IMR-90 (cell line): ENCODE measurements at regions not wholly inside any gene's neighbourhood (a gene's known extent, or its start where the extent isn't known, plus 50 kb on each side); places are given as distances from the start of the nearest gene placed in this dataset.

Experiments used
- ATAC-seq: fragments of 200-7000 bp; cut with Tn5 transposase; 2 replicates; pipeline ENCODE4 v1.9.1; 2020; ENCODE audit warnings: low read depth, mild to moderate bottlenecking, moderate library complexity
- BruUV-seq: library from RNA; stranded (reverse); fragments of 400-500 nt; replicated peaks from 2 replicates; lab custom pipeline; 2021; lab: Mats Ljungman, UMichigan
- CTCF ChIA-PET: fragments of 300-600 bp; formaldehyde crosslinking; extraction: SDS; loops from one replicate; lab custom pipeline; 2021; ENCODE audit warnings: antibody characterized with exemption; lab: Yijun Ruan, JAX
- POLR2A ChIA-PET: fragments of 300-600 bp; sonication (Branson Sonifier 250); formaldehyde crosslinking; loops from one replicate; lab custom pipeline; 2022; ENCODE audit warnings: antibody characterized with exemption; ENCODE audit not compliant: unreplicated experiment; lab: Charles Lee
- DNase-seq: peaks from one replicate; pipeline ENCODE4 v3.0.0; 2013
- H2AFZ ChIP-seq: replicated peaks from 2 replicates; pipeline ENCODE3; 2013; ENCODE audit warnings: low read length, mild to moderate bottlenecking; ENCODE audit not compliant: poor library complexity
- H2AK5ac ChIP-seq: 2 replicates; pipeline ENCODE4 v1.6.1; 2013; ENCODE audit warnings: low read depth, low read length, inconsistent platforms
- H2AK9ac ChIP-seq: replicated peaks from 2 replicates; pipeline ENCODE3; 2013; ENCODE audit warnings: mild to moderate bottlenecking, low read depth, low read length, moderate library complexity; ENCODE audit not compliant: poor library complexity
- H2BK120ac ChIP-seq: 2 replicates; pipeline ENCODE4 v1.6.1; 2013; ENCODE audit warnings: low read depth, low read length, inconsistent platforms
- H2BK15ac ChIP-seq: 3 replicates; pipeline ENCODE4 v1.6.1; 2013; ENCODE audit warnings: low read depth, low read length, inconsistent platforms
- H2BK20ac ChIP-seq: 2 replicates; pipeline ENCODE4 v1.6.1; 2013; ENCODE audit warnings: low read depth, mild to moderate bottlenecking, inconsistent platforms, low read length, moderate library complexity
- H2BK5ac ChIP-seq: 2 replicates; pipeline ENCODE4 v1.6.1; 2013; ENCODE audit warnings: mild to moderate bottlenecking, low read depth, low read length, inconsistent platforms; ENCODE audit not compliant: poor library complexity, severe bottlenecking
- H3K14ac ChIP-seq: replicated peaks from 2 replicates; pipeline ENCODE4 v1.6.1; 2013; ENCODE audit warnings: low read depth, low read length, inconsistent platforms
- H3K18ac ChIP-seq: 2 replicates; pipeline ENCODE4 v1.6.1; 2013; ENCODE audit warnings: low read depth, low read length, control low read depth
- H3K23ac ChIP-seq: 2 replicates; pipeline ENCODE4 v1.6.1; 2013; ENCODE audit warnings: low read depth, low read length, inconsistent platforms
- H3K27ac ChIP-seq: 2 replicates; pipeline ENCODE4 v1.5.1; 2013; ENCODE audit warnings: mild to moderate bottlenecking, control low read depth, low read length; ENCODE audit not compliant: insufficient read depth
- H3K27me3 ChIP-seq: 2 replicates; pipeline ENCODE4 v1.6.1; 2013; ENCODE audit warnings: low read length; ENCODE audit not compliant: control insufficient read depth, insufficient read depth
- H3K36me3 ChIP-seq: 2 replicates; pipeline ENCODE4 v1.6.1; 2013; ENCODE audit warnings: low read length, mixed read lengths; ENCODE audit not compliant: control insufficient read depth, insufficient read depth
- H3K4ac ChIP-seq: 2 replicates; pipeline ENCODE4 v1.6.1; 2013; ENCODE audit warnings: low read depth, low read length, inconsistent platforms
- H3K4me1 ChIP-seq: 2 replicates; pipeline ENCODE4 v1.6.1; 2013; ENCODE audit warnings: low read length, mixed read lengths; ENCODE audit not compliant: control insufficient read depth, insufficient read depth
- H3K4me2 ChIP-seq: 2 replicates; pipeline ENCODE4 v1.6.1; 2013; ENCODE audit warnings: low read depth, mild to moderate bottlenecking, control low read depth, low read length, moderate library complexity
- H3K4me3 ChIP-seq: 2 replicates; pipeline ENCODE4 v1.5.1; 2013; ENCODE audit warnings: low read depth, mild to moderate bottlenecking, control low read depth, low read length, moderate library complexity; ENCODE audit not compliant: insufficient read depth
- H3K56ac ChIP-seq: 2 replicates; pipeline ENCODE4 v1.6.1; 2013; ENCODE audit warnings: low read length, inconsistent platforms; ENCODE audit not compliant: insufficient read depth; ENCODE audit errors: extremely low read depth
- H3K79me1 ChIP-seq, 2 experiments: 2 replicates each; pipeline ENCODE4 v1.6.1; 2013; ENCODE audit warnings: low read length in 2 of 2, inconsistent platforms in 1 of 2, low read depth in 1 of 2
- H3K9ac ChIP-seq: 2 replicates; pipeline ENCODE4 v1.6.1; 2013; ENCODE audit warnings: low read depth, low read length, control low read depth
- H3K9me1 ChIP-seq: 2 replicates; pipeline ENCODE4 v1.6.1; 2013; ENCODE audit warnings: low read length, inconsistent platforms; ENCODE audit not compliant: insufficient read depth
- H3K9me3 ChIP-seq: 2 replicates; pipeline ENCODE4 v1.6.1; 2013; ENCODE audit warnings: low read length; ENCODE audit not compliant: control insufficient read depth, insufficient read depth
- H4K20me1 ChIP-seq: 2 replicates; pipeline ENCODE4 v1.6.1; 2013; ENCODE audit warnings: low read length, inconsistent platforms; ENCODE audit not compliant: insufficient read depth
- H4K5ac ChIP-seq: 2 replicates; pipeline ENCODE4 v1.6.1; 2013; ENCODE audit warnings: mild to moderate bottlenecking, low read depth, low read length, control low read depth
- H4K8ac ChIP-seq, 2 experiments: 2 replicates each; pipeline ENCODE4 v1.6.1; 2013; ENCODE audit warnings: low read depth in 2 of 2, low read length in 2 of 2, control low read depth in 1 of 2, inconsistent platforms in 1 of 2
- H4K91ac ChIP-seq: 2 replicates; pipeline ENCODE4 v1.6.1; 2013; ENCODE audit warnings: low read depth, low read length, inconsistent platforms; ENCODE audit not compliant: insufficient read depth
- BHLHE40 ChIP-seq: fragments of 150-350 bp; IDR thresholded peaks from 2 replicates; pipeline ENCODE4 v1.6.1; 2016; ENCODE audit warnings: mild to moderate bottlenecking, low read depth, low read length
- CEBPB ChIP-seq: IDR thresholded peaks from 2 replicates; pipeline ENCODE4 v1.6.1; 2012; ENCODE audit warnings: low read depth, low read length, improper control_type of control experiment
- CHD1 ChIP-seq: IDR thresholded peaks from 2 replicates; pipeline ENCODE4 v1.6.1; 2012; ENCODE audit warnings: low read depth, low read length, improper control_type of control experiment
- CTCF ChIP-seq: conservative IDR thresholded peaks from 2 replicates; pipeline ENCODE4 v1.5.1; 2012; ENCODE audit warnings: mild to moderate bottlenecking, low read depth, low read length, improper control_type of control experiment
- ELK1 ChIP-seq: fragments of 150-350 bp; IDR thresholded peaks from 2 replicates; pipeline ENCODE4 v1.6.1; 2016; ENCODE audit warnings: low read depth, mild to moderate bottlenecking, low read length, moderate library complexity, borderline replicate concordance
- MAZ ChIP-seq: IDR thresholded peaks from 2 replicates; pipeline ENCODE4 v1.6.1; 2012; ENCODE audit warnings: low read depth, mild to moderate bottlenecking, low read length, improper control_type of control experiment, moderate library complexity, borderline replicate concordance
- MXI1 ChIP-seq: IDR thresholded peaks from 2 replicates; pipeline ENCODE4 v1.6.1; 2012; ENCODE audit warnings: low read depth, mild to moderate bottlenecking, low read length, moderate library complexity, borderline replicate concordance
- NFE2L2 ChIP-seq: fragments of 150-350 bp; IDR thresholded peaks from 2 replicates; pipeline ENCODE4 v1.6.1; 2016; ENCODE audit warnings: low read depth, mild to moderate bottlenecking, low read length
- RAD21 ChIP-seq: IDR thresholded peaks from 2 replicates; pipeline ENCODE4 v1.6.1; 2012; ENCODE audit warnings: low read length, improper control_type of control experiment
- RCOR1 ChIP-seq: IDR thresholded peaks from 2 replicates; pipeline ENCODE4 v1.6.1; 2012; ENCODE audit warnings: mild to moderate bottlenecking, low read length, improper control_type of control experiment; ENCODE audit not compliant: insufficient replicate concordance
- RFX5 ChIP-seq: IDR thresholded peaks from 2 replicates; pipeline ENCODE4 v1.8.0; 2012; ENCODE audit warnings: low read depth, mild to moderate bottlenecking, low read length, moderate library complexity
- SMC3 ChIP-seq: fragments of 150-350 bp; IDR thresholded peaks from 2 replicates; pipeline ENCODE4 v1.6.1; 2016; ENCODE audit warnings: low read depth, mild to moderate bottlenecking, antibody characterized with exemption, low read length, moderate library complexity
- USF2 ChIP-seq: fragments of 150-350 bp; IDR thresholded peaks from 2 replicates; pipeline ENCODE4 v1.6.1; 2017; ENCODE audit warnings: mild to moderate bottlenecking, antibody characterized with exemption, low read length, low read depth
- WGBS, 2 experiments: methylation state at CpG; one replicate each; pipeline versions ENCODE4 v1.1.5 to v1.1.7; 2013; ENCODE audit warnings: missing lambda C conversion rate in 2 of 2; ENCODE audit not compliant: insufficient read length in 1 of 2; ENCODE audit errors: extremely low coverage in 2 of 2; 5-methylcytosine and 5-hydroxymethylcytosine counted together
- dilution Hi-C: fragments of 300-500 bp; cut with HindIII; formaldehyde crosslinking; loops from one replicate; pipeline ENCODE4 v1.14.3; 2018; ENCODE audit warnings: low sequenced_read_pairs; ENCODE audit not compliant: unreplicated experiment
- in situ Hi-C: fragments of 300-500 bp; cut with MboI; formaldehyde crosslinking; loops from 3 replicates; pipeline ENCODE4 v1.14.3; 2019; ENCODE audit warnings: low sequenced_read_pairs, inconsistent platforms, mixed read lengths
- intact Hi-C: fragments of 100-400 bp; cut with micrococcal nuclease; formaldehyde crosslinking; loops from 2 replicates; pipeline ENCODE4 v1.10.0; 2022

GRCh38 chr1:194318790-194319280 lies 1132.4 kb upstream of the B3GALT2 start:
- Histone ChIP-seq H3K14ac (no peak overlapping the region), H3K27me3 (no peaks in the 10 kb centered on the region), H2BK20ac (no peak overlapping the region), H2AK9ac (no peak overlapping the region), H2AK5ac (no peak overlapping the region), H3K79me1 (no peaks in the 10 kb centered on the region), H3K9me1 (no peaks in the 10 kb centered on the region), H3K9ac (no peak overlapping the region), H4K5ac (no peak overlapping the region), H3K9me3 (no peaks in the 10 kb centered on the region), H3K27ac (no peak overlapping the region), H3K56ac (no peak overlapping the region), H2AFZ (no peak overlapping the region), H3K4me1 (no peaks in the 10 kb centered on the region), H2BK5ac (no peak overlapping the region), H3K4me2 (no peak overlapping the region), H3K36me3 (no peaks in the 10 kb centered on the region), H4K20me1 (no peaks in the 10 kb centered on the region), H4K91ac (no peak overlapping the region), H4K8ac (no peak overlapping the region), H3K4ac (no peak overlapping the region), H3K4me3 (no peak overlapping the region), H2BK120ac (no peak overlapping the region), H3K18ac (no peak overlapping the region), H3K23ac (no peak overlapping the region), H2BK15ac (no peak overlapping the region)
- BruUV-seq: no TSS peak
- no peak for ATAC-seq
- DNase-seq: no peak
- intact Hi-C loops: no loop called here
- dilution Hi-C loops: no loop called here
- TF ChIP-seq RCOR1: no peak
- no peak for TF ChIP-seq CEBPB
- TF ChIP-seq CHD1: no peak
- TF ChIP-seq MAZ: no peak
- TF ChIP-seq BHLHE40: no peak
- TF ChIP-seq MXI1: no peak
- TF ChIP-seq SMC3: no peak
- TF ChIP-seq RAD21: no peak
- TF ChIP-seq RFX5: no peak
- no peak for TF ChIP-seq ELK1
- TF ChIP-seq USF2: no peak
- TF ChIP-seq CTCF: no peak
- no peak for TF ChIP-seq NFE2L2
- in situ Hi-C loops: no loop called here
- POLR2A ChIA-PET: no interaction called here
- no CpG with 5 or more reads among the region's 1 CpG for WGBS, 2 experiments
- CTCF ChIA-PET: no interaction called here
